Prostate gland (tissue), 2 donors: ENCODE measurements at regions not wholly inside any gene's neighbourhood (a gene's known extent, or its start where the extent isn't known, plus 50 kb on each side); places are given as distances from the start of the nearest gene placed in this dataset.

Experiments
- POLR2A ChIP-seq: fragments of 450-650 bp; IDR thresholded peaks from one replicate; pipeline ENCODE4 v1.6.1; 2016; ENCODE audit warnings: antibody characterized with exemption, mild to moderate bottlenecking
- POLR2AphosphoS5 ChIP-seq: sonication (generic); formaldehyde crosslinking; IDR thresholded peaks from one replicate; pipeline ENCODE4 v1.6.1; 2017; ENCODE audit warnings: antibody characterized with exemption
- TF ChIP-seq, protein P1 (sequence below), 4 experiments: fragments of 200-600 bp in 2 of 4; fragments of 450-650 bp in 2 of 4; sonication (generic) in 2 of 4; IDR thresholded peaks; 1 replicate in 3 of 4; 2 replicates in 1 of 4; pipeline ENCODE4 v1.5.1; 2016 to 2019; ENCODE audit warnings: antibody characterized with exemption in 4 of 4, mild to moderate bottlenecking in 2 of 4, moderate library complexity in 2 of 4

- TF ChIP-seq, protein P1, sequence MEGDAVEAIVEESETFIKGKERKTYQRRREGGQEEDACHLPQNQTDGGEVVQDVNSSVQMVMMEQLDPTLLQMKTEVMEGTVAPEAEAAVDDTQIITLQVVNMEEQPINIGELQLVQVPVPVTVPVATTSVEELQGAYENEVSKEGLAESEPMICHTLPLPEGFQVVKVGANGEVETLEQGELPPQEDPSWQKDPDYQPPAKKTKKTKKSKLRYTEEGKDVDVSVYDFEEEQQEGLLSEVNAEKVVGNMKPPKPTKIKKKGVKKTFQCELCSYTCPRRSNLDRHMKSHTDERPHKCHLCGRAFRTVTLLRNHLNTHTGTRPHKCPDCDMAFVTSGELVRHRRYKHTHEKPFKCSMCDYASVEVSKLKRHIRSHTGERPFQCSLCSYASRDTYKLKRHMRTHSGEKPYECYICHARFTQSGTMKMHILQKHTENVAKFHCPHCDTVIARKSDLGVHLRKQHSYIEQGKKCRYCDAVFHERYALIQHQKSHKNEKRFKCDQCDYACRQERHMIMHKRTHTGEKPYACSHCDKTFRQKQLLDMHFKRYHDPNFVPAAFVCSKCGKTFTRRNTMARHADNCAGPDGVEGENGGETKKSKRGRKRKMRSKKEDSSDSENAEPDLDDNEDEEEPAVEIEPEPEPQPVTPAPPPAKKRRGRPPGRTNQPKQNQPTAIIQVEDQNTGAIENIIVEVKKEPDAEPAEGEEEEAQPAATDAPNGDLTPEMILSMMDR (IDR thresholded peaks at IDR 0.05): no peak
- TF ChIP-seq POLR2A: no peak
- TF ChIP-seq POLR2AphosphoS5: no peak
Measured at GRCh38 chr6:144443157-144443556, 158.0 kb downstream of the UTRN start.
